GM12878 (cell line): ENCODE measurements at regions not wholly inside any gene's neighbourhood (a gene's known extent, or its start where the extent isn't known, plus 50 kb on each side); places are given as distances from the start of the nearest gene placed in this dataset.

Source experiments
- EP300 ChIP-seq, 2 experiments: fragments of 150-350 bp in 1 of 2; IDR thresholded peaks; 2 replicates each; pipeline ENCODE4 v1.6.1; 2011 to 2012; ENCODE audit warnings: low read depth in 2 of 2, low read length in 2 of 2, borderline replicate concordance in 1 of 2, improper control_type of control experiment in 1 of 2, inconsistent platforms in 1 of 2; ENCODE audit not compliant: control insufficient read depth in 1 of 2
- EZH2 ChIP-seq: IDR thresholded peaks from 2 replicates; pipeline ENCODE4 v1.6.1; 2012; ENCODE audit warnings: low read depth, mild to moderate bottlenecking, control low read depth, inconsistent platforms, low read length, borderline replicate concordance; ENCODE audit not compliant: control insufficient read depth
- MTA3 ChIP-seq: IDR thresholded peaks from 2 replicates; pipeline ENCODE4 v1.6.1; 2012; ENCODE audit warnings: low read length, inconsistent platforms, borderline replicate concordance
- MYC ChIP-seq: IDR thresholded peaks from 2 replicates; pipeline ENCODE4 v1.6.1; 2011; ENCODE audit warnings: mild to moderate bottlenecking, low read length, moderate library complexity, inconsistent platforms; ENCODE audit not compliant: insufficient read depth, insufficient replicate concordance, insufficient read length, severe bottlenecking
- RBBP5 ChIP-seq: fragments of 200-600 bp; sonication (generic); conservative IDR thresholded peaks from 2 replicates; pipeline ENCODE4 v1.6.1; 2016

DNA sequence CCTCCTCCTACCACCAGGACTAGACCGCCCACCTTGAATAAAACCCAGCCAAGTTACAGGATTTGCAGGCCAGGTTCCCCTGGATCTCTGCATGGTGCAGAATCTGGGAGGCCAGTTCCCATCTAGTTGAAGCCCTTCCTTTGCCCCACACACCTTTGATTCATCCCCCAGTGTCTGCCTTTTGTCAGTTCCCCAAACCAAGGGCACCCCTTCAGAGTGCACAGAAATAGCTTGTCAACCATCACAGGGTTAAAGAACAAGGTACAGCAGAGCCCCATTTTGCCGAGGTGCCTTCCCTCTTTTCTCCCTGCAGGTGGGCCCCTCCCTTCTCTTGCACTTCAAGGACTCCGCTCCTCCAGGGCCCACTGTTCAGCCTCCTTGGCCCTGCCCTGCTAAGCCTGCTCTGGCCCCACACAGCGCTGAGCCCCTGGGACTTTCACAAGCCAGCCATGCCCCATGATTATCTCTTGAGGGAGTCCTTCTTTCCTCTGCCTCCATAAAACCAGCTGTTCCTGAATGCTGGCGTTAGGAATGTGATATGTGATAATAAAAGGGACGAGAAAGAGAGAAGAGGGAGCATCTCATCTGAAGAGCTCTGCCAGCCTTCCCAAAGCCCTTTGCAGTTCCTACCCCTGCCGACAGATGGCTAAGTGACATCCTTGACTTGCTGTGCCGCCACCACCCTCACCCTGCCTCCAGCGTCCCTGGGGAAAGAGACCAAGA is 280.3 kb downstream of the CDC5L start:
- TF ChIP-seq MYC (no peak), EZH2 (no peak), EP300 (IDR thresholded peaks at IDR 0.05; ENCODE audit: borderline replicate concordance in 1 of 2, control insufficient read depth in 1 of 2, low read depth in 2 of 2, low read length in 2 of 2) (no peak), MTA3 (no peak), RBBP5 (no peak)
